Fibroblast of skin of scalp (primary cell): ENCODE measurements at regions not wholly inside any gene's neighbourhood (a gene's known extent, or its start where the extent isn't known, plus 50 kb on each side); places are given as distances from the start of the nearest gene placed in this dataset.
A peak's percentile ranks its signal among the peaks of the same experiment; 100 is the strongest.

Experiments
- DNase-seq: peaks from one replicate; pipeline ENCODE4 v3.0.0-alpha.2; 2013

DNA sequence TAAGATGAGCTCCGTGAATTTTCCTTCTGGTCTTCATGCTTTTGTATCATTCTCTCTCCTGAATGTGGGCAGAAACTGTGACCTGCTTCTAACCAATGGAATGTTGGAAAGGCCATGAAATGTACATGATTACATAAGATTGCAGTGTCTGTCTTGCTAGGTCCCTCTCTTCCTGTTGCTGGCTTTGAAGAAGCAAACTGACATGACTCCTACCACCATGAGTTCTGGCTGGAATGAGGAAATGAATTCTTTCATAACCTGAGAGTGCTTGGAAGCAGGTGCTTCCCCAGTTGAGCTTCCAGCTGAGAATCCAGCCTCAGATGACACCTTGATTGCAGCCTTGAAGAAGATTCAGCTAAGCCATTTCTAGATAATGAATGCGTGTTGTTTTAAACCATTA is 275.0 kb upstream of the MIR17HG start:
- no peak for DNase-seq

DNA sequence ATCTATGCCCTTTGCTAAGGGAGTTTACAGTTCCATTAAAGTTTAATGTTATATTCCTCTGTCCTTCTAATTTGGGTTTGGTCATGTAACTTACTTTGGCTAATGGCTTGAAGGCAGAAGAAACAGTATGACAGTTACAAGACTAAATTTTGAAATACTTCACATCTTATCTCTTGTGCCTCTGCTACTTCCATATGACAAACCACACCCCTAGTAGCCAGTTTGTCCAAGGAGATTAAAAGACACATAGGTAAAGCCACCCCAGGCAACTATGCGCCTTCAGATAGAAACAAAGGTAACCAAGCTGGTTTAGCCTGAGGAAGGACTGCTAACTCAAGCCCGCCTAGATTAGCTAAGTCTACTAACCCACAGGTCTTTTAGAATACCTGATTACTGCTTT is 273.4 kb upstream of the MIR17HG start:
- no peak for DNase-seq

GRCh38 chr13:91076830-91077229 is 270.7 kb upstream of the MIR17HG start:
- DNase-seq, result no peak

- peak; percentile 12 for DNase-seq
Measured at GRCh38 chr13:91078093-91078679, 269.3 kb upstream of the MIR17HG start.

DNA sequence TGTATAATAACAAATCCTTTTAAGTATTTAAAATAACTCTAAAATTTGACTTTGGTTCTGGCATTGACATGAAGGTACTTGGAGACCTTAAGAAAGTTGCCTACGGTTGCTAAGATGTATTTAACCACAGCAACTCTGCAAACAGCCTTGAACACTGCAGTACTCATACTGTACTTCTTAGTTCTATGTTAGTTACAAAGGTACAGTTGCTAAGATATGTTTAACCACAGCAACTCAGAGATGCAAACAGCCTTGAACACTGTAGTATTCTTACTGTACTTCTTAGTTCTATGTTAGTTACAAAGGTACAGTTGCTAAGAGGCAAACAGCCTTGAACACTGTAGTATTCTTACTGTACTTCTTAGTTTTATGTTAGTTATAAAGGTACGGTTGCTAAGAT is 268.3 kb upstream of the MIR17HG start:
- no peak for DNase-seq

GRCh38 chr13:91085127-91085526 is 262.4 kb upstream of the MIR17HG start:
- DNase-seq, result no peak

- no peak for DNase-seq
Measured at GRCh38 chr13:91086936-91087716, 260.4 kb upstream of the MIR17HG start.

- no peak for DNase-seq
Measured at GRCh38 chr13:91097269-91097668, 250.2 kb upstream of the MIR17HG start.

DNA sequence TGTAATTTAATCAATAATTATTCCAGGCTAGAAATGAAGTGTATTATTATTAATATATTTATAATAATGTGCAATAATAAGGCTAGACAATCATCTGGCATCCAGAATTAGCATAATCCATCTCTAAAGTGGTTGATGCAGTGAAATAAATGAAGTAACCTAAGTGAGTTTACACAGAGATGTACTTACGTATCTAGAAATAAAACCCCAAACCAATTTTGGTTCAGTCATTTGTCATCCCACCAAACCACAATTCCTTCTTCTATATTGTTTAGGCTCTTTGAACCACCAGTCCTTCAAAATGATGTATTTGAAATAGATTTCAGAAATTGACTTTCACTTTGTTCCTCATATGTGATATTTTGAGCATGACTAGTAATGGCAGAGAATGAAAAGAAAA is 247.6 kb upstream of the MIR17HG start:
- DNase-seq, result no peak

DNA sequence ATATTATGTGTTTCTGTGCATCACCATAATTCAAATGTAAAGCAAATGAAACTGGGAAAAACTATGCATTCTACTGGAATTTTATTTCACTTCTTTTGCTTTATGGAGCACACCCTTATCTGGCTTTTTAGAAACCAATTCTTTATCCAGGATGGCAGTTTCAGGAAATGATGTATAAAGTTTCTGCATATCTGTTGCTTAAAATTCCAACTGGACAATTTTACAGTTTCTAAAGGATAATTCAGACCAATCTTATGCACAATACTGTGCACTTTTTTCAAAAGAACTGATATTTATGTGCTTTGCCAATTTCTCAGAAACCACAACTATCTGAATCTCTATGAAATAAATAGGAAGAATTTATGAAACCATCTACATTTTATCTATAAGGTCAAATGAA is 246.5 kb upstream of the MIR17HG start:
- no peak for DNase-seq

DNA sequence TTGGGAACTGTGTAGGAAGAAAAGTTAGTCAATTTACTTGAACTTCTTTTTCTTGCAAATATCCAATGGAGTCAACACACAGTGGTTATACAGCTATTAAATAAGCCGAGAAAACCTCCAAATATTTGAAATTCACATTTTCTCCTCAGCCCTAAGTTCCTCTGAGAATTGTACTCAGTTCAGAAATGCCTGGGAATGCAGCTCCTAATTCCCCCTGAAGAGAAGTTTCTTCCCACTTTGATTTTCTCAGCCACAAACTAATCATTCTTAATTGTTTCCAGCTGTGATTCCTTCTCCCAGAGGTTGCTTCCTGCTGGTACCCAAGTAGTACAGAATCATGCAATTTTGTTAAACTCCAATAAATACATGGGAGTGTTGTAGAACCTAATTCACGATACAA is 246.1 kb upstream of the MIR17HG start:
- peak; percentile 78 for DNase-seq

GRCh38 chr13:91105270-91105669 is 242.2 kb upstream of the MIR17HG start:
- no peak for DNase-seq

DNA sequence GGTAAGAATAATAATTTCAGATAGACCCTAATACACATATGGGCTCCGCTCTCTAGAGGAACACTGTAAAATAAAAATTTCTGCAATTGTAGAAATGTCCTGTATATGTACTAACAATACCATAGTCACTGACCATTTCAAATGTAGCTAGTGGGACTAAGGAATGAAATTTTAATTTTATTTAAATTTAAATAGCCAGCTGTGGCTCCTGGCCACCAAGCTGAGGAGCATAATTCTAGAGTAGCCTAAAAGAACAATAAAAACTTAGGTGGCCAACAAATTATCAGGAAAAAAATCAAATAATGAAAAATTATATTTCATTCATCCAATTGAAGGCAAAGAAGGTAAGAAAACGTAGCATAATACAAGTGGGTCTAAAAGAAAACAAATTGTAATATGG is 240.9 kb upstream of the MIR17HG start:
- DNase-seq, result no peak

GRCh38 chr13:91108315-91108714 is 239.2 kb upstream of the MIR17HG start:
- DNase-seq, result no peak

DNA sequence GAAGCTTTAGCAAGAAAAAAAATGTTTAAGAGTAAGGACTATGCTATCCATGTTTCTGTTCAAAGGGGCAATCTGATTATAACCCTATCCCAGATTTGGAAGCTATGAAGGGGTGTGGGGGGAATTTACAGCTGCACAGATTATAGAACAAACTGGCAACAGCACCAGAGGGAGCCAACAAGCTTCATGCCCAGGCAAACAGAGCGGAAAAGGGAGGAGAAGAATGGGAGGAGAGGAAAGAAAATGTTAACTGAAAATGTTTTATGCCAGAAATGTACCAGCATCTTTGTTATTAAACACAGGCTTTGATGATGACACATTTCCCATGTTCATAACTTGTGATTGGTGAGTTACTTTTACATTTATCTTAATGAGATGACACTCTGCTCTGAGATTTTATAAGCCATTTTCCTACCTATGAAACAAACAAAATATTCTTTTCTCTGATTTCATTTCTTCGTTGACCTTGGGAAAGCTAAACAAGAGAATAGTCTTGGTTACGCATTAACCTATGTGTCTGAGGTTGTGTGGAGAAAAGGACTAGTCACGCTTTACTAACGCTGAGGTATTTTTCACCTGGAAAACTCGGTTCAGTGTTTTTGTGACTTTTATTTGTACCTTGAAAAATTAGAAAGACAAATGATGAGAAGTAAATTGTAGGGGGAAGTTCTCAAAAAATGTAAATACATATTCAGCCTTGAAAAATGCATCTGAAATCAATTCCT is 235.8 kb upstream of the MIR17HG start:
- no peak for DNase-seq

GRCh38 chr13:91112201-91112923 is 235.1 kb upstream of the MIR17HG start:
- no peak for DNase-seq

DNA sequence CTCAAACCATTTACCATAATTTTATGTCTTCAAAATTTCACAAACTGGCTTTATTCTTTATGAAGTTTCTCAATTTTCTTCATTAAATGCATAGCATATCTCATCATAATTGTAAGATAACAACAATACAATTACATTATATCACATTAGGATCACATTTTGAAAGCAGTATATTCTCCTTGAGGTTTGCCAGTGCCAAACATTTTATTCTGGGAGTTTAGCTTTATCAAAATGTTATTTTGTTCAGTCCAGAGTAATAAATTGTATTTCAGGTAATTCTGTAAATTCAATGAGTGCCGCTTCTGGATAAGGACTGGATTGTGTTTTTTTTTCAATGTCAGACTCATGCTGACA is 234.6 kb upstream of the MIR17HG start:
- DNase-seq, result no peak

DNA sequence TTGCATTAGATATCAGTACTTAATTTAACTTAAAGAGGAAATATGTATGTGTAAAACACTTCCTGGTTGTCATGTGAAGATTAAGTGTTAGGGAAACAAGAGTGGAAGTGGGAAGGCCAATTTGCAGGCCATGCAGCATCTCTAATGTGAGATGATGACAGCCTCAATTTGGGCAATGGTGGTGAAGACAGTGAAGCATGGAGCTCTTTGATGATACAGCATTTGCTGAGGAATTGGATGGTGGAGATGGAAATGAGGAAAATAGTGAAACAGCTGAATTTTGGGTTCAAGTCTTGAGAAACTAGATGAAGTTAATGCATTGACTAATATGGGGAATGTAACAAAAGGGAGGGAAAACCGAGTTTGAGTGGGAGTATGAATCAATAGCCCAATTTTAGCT is 231.7 kb upstream of the MIR17HG start:
- no peak for DNase-seq

- no peak for DNase-seq
Measured at GRCh38 chr13:91117351-91117750, 230.1 kb upstream of the MIR17HG start.

GRCh38 chr13:91119643-91120042 is 227.8 kb upstream of the MIR17HG start:
- DNase-seq, result no peak

DNA sequence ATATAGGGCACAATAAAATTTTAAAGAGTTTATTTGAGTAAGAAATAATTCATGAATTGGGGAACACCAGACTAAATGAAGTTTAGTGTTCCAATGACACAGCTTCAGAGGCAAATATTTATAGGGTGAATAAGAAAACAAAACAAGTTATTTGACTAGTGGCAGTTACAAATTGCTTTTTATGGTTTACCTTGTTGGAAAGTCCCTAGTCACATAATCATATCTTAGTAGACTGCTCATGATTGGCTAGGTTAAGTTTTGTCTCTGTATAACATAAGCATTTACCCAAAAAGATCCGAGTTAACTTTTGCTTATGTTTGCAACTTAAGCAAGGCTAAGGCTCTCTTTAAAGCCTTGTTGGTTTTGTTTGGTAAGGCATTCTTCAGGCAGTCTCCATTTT is 224.7 kb upstream of the MIR17HG start:
- DNase-seq, result no peak

GRCh38 chr13:91123456-91124127 is 223.9 kb upstream of the MIR17HG start:
- DNase-seq, result no peak

GRCh38 chr13:91126806-91127205 is 220.7 kb upstream of the MIR17HG start:
- no peak for DNase-seq
